HEK293T (cell line): ENCODE measurements at regions not wholly inside any gene's neighbourhood (a gene's known extent, or its start where the extent isn't known, plus 50 kb on each side); places are given as distances from the start of the nearest gene placed in this dataset.

Experiments
- CTCF ChIA-PET: fragments of 350-600 bp; formaldehyde crosslinking; extraction: SDS; loops from one replicate; lab custom pipeline; 2021; ENCODE audit warnings: antibody characterized with exemption, inconsistent platforms; lab: Yijun Ruan, JAX
- POLR2A ChIA-PET: fragments of 350-600 bp; formaldehyde crosslinking; extraction: SDS; loops from one replicate; lab custom pipeline; 2020; ENCODE audit warnings: antibody characterized with exemption, inconsistent platforms; lab: Yijun Ruan, JAX
- DNase-seq: peaks from one replicate; pipeline ENCODE4 v3.0.0; 2012; ENCODE audit warnings: mixed read lengths; ENCODE audit errors: extremely low spot score
- ARNT ChIP-seq: fragments of 450-650 bp; IDR thresholded peaks from 2 replicates; pipeline ENCODE4 v1.6.1; 2017; ENCODE audit warnings: mild to moderate bottlenecking
- BHLHE40 ChIP-seq: fragments of 450-650 bp; IDR thresholded peaks from 2 replicates; pipeline ENCODE4 v1.6.1; 2016; ENCODE audit warnings: mild to moderate bottlenecking, moderate library complexity, borderline replicate concordance
- CTBP1 ChIP-seq: fragments of 450-650 bp; IDR thresholded peaks from 2 replicates; pipeline ENCODE4 v1.6.1; 2016; ENCODE audit warnings: borderline replicate concordance
- ELF4 ChIP-seq: fragments of 450-650 bp; IDR thresholded peaks from 2 replicates; pipeline ENCODE4 v1.6.1; 2017; ENCODE audit warnings: antibody characterized with exemption
- FOXA1 ChIP-seq: fragments of 450-650 bp; IDR thresholded peaks from 2 replicates; pipeline ENCODE4 v1.6.1; 2016; ENCODE audit warnings: mild to moderate bottlenecking
- FOXK2 ChIP-seq: fragments of 450-650 bp; IDR thresholded peaks from 2 replicates; pipeline ENCODE4 v1.6.1; 2016; ENCODE audit warnings: mild to moderate bottlenecking
- FOXM1 ChIP-seq: fragments of 450-650 bp; IDR thresholded peaks from 2 replicates; pipeline ENCODE4 v1.6.1; 2017; ENCODE audit warnings: mild to moderate bottlenecking, borderline replicate concordance
- HDGF ChIP-seq: fragments of 450-650 bp; IDR thresholded peaks from 2 replicates; pipeline ENCODE4 v1.6.1; 2017; ENCODE audit warnings: antibody characterized with exemption, borderline replicate concordance
- L3MBTL2 ChIP-seq: fragments of 450-650 bp; conservative IDR thresholded peaks from 2 replicates; pipeline ENCODE4 v1.6.1; 2016; ENCODE audit warnings: mild to moderate bottlenecking
- LEF1 ChIP-seq: fragments of 450-650 bp; IDR thresholded peaks from 2 replicates; pipeline ENCODE4 v1.6.1; 2017; ENCODE audit warnings: mild to moderate bottlenecking, borderline replicate concordance
- NFRKB ChIP-seq: fragments of 450-650 bp; IDR thresholded peaks from 2 replicates; pipeline ENCODE4 v1.6.1; 2016; ENCODE audit warnings: mild to moderate bottlenecking, moderate library complexity
- PKNOX1 ChIP-seq: fragments of 450-650 bp; IDR thresholded peaks from 2 replicates; pipeline ENCODE4 v1.6.1; 2016
- SP1 ChIP-seq: fragments of 450-650 bp; IDR thresholded peaks from 2 replicates; pipeline ENCODE4 v1.6.1; 2017
- SUZ12 ChIP-seq: fragments of 450-650 bp; IDR thresholded peaks from 2 replicates; pipeline ENCODE4 v1.6.1; 2016; ENCODE audit warnings: mild to moderate bottlenecking
- TARDBP ChIP-seq: fragments of 450-650 bp; IDR thresholded peaks from 2 replicates; pipeline ENCODE4 v1.6.1; 2016
- ZNF384 ChIP-seq: fragments of 450-650 bp; IDR thresholded peaks from 2 replicates; pipeline ENCODE4 v1.6.1; 2016

- POLR2A ChIA-PET: interaction anchor here (2.3 kb wide), 1 partner anchor 403 kb away, joined by 6 read pairs; the partner anchor contains the start of gene EFNB1
- no peak for TF ChIP-seq PKNOX1
- no peak for TF ChIP-seq L3MBTL2
- TF ChIP-seq SUZ12: no peak
- no peak for TF ChIP-seq ELF4
- TF ChIP-seq HDGF: no peak
- no peak for TF ChIP-seq FOXK2
- no peak for TF ChIP-seq FOXM1
- TF ChIP-seq FOXA1: no peak
- no peak for TF ChIP-seq ZNF384
- no peak for TF ChIP-seq NFRKB
- TF ChIP-seq CTBP1: no peak
- TF ChIP-seq TARDBP: no peak
- TF ChIP-seq ARNT: no peak
- no peak for TF ChIP-seq BHLHE40
- no peak for TF ChIP-seq SP1
- no peak for TF ChIP-seq LEF1
- CTCF ChIA-PET: interaction anchor here (1.1 to 1.8 kb wide), 2 partner anchors 10 to 404 kb away, joined by 5 to 9 read pairs; no protein-coding TSS in a partner anchor
- no peak for DNase-seq
Measured at GRCh38 chrX:69231903-69232302, 66.7 kb upstream of the PJA1 start.

- POLR2A ChIA-PET: no interaction called here
- no peak for DNase-seq
- CTCF ChIA-PET: no interaction called here
- no peak for TF ChIP-seq FOXM1
Measured at GRCh38 chrX:69229436-69229835, 64.2 kb upstream of the PJA1 start.

GRCh38 chrX:69228732-69229131 is 63.5 kb upstream of the PJA1 start:
- TF ChIP-seq BHLHE40 (no peak), LEF1 (no peak), ARNT (no peak), CTBP1 (no peak), SP1 (no peak), ELF4 (no peak), PKNOX1 (no peak), FOXK2 (no peak), FOXA1 (no peak), ZNF384 (no peak), HDGF (no peak), NFRKB (no peak), FOXM1 (no peak), TARDBP (no peak), SUZ12 (no peak), L3MBTL2 (no peak)
- ChIA-PET POLR2A (no interaction called here), CTCF (no interaction called here)
- DNase-seq: no peak

- POLR2A ChIA-PET: interaction anchor here (1.2 kb wide), 1 partner anchor 398 kb away, joined by 3 read pairs; the partner anchor contains the start of gene EFNB1
- TF ChIP-seq HDGF: no peak
- no peak for TF ChIP-seq FOXA1
- no peak for TF ChIP-seq ARNT
- TF ChIP-seq FOXK2: no peak
- no peak for TF ChIP-seq BHLHE40
- TF ChIP-seq SP1: no peak
- no peak for TF ChIP-seq ZNF384
- no peak for TF ChIP-seq L3MBTL2
- no peak for TF ChIP-seq FOXM1
- CTCF ChIA-PET: interaction anchor here (1.7 kb wide), 1 partner anchor 399 kb away, joined by 4 read pairs; no protein-coding TSS in a partner anchor
Measured at GRCh38 chrX:69226459-69227158, 61.4 kb upstream of the PJA1 start.

GRCh38 chrX:69222103-69223090 is 57.1 kb upstream of the PJA1 start:
- peak; percentile 81 for DNase-seq
- TF ChIP-seq ZNF384: no peak
- TF ChIP-seq TARDBP: no peak
- no peak for TF ChIP-seq SUZ12
- TF ChIP-seq BHLHE40: no peak
- no peak for TF ChIP-seq HDGF
- TF ChIP-seq PKNOX1: no peak
- no peak for TF ChIP-seq FOXM1
- no peak for TF ChIP-seq LEF1
- TF ChIP-seq FOXA1: no peak
- no peak for TF ChIP-seq FOXK2
- TF ChIP-seq ELF4: no peak
- no peak for TF ChIP-seq ARNT
- TF ChIP-seq NFRKB: no peak
- ChIA-PET POLR2A (interaction anchor here (0.6 to 3.8 kb wide), 2 partner anchors 57 to 394 kb away, joined by 3 to 20 read pairs; partner anchors contain the start of genes EFNB1 and PJA1), CTCF (interaction anchor here (0.6 to 5.7 kb wide), 26 partner anchors 9 to 489 kb away, joined by 3 to 54 read pairs (median 4); partner anchors contain the start of gene EFNB1)

More at GRCh38 chrX:69226459-69227158, 61.4 kb upstream of the PJA1 start:
- DNase-seq: no peak
